Memory B cell (primary cell): ENCODE measurements at regions not wholly inside any gene's neighbourhood (a gene's known extent, or its start where the extent isn't known, plus 50 kb on each side); places are given as distances from the start of the nearest gene placed in this dataset.
"Not testable (repeated sequence)": the region's sequence is repeated elsewhere in the genome, so short reads cannot be mapped to it uniquely, and the experiment has no call there.

Experiments used
- ATAC-seq: fragments of 150-1000 bp; cut with Tn5 transposase; 2 replicates; pipeline ENCODE4 v1.10.0; 2021; ENCODE audit warnings: low read depth, mild to moderate bottlenecking, moderate library complexity
- DNase-seq, 2 donors: peaks; one replicate each; pipeline ENCODE4 v3.0.0; 2022; ENCODE audit warnings: low spot score in 2 of 2
- H3K27ac Mint-ChIP-seq: one replicate; pipeline ENCODE4 v1.8.0; 2022; ENCODE audit warnings: mild to moderate bottlenecking, moderate library complexity, mixed read lengths
- H3K27me3 Mint-ChIP-seq: one replicate; pipeline ENCODE4 v1.8.0; 2022; ENCODE audit warnings: mixed read lengths
- H3K36me3 Mint-ChIP-seq: one replicate; pipeline ENCODE4 v1.8.0; 2022; ENCODE audit warnings: mild to moderate bottlenecking, mixed read lengths
- H3K4me1 Mint-ChIP-seq: one replicate; pipeline ENCODE4 v1.8.0; 2022; ENCODE audit warnings: mixed read lengths
- H3K4me3 Mint-ChIP-seq: one replicate; pipeline ENCODE4 v1.8.0; 2022; ENCODE audit warnings: mild to moderate bottlenecking, moderate library complexity, mixed read lengths
- H3K9me3 Mint-ChIP-seq: one replicate; pipeline ENCODE4 v1.8.0; 2022; ENCODE audit warnings: mixed read lengths

DNA sequence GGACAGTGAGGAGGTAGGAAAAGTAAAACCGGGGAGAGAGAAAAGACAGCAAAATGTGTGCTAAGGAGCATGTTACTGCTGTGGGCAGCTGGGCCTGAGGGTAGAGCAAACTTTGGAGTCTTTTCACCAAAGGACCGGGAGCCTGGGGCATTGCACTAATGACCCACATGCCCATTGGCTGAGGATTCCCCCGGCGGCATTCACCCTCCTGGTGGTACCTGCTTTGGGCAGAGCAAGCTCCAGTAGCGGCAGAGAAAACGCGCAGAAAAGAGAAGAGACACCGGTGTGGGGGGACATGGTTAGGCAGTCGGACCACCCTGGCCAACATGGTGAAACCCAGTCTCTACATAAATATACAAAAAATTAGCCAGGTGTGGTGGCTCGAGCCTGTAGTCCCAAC, 83.4 kb upstream of the ESRRB start:
- Mint-ChIP-seq H3K9me3 (no peaks in the 10 kb centered on the region), H3K4me1 (no peaks in the 10 kb centered on the region), H3K4me3 (no peak overlapping the region), H3K27ac (no peak overlapping the region), H3K36me3 (no peaks in the 10 kb centered on the region), H3K27me3 (peaks cover 9% of the 10 kb centered on the region)
- DNase-seq: no peak
- ATAC-seq: no peak

DNA sequence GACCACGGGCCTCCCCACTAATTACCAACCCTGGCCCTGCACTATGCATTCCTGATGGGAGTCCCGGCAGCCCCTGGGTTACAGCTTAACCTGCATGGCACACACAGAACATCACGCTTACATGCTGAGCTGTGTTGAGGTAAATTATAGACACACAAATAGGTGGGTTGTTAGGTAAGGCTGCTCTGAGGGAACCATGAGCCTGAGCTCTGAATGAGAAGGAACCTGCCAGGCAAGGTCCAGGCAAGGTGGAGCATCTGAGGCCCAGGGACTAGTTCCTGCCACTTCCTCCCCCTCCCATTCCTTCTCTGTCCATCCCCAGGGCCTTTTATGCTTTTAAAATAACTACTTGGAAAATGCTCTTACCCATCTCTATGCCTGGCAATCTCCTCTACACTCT, 82.7 kb upstream of the ESRRB start:
- no peak for DNase-seq
- Mint-ChIP-seq H3K4me3 (no peak overlapping the region), H3K9me3 (no peaks in the 10 kb centered on the region), H3K27me3 (peaks cover 9% of the 10 kb centered on the region), H3K36me3 (no peaks in the 10 kb centered on the region), H3K27ac (no peak overlapping the region), H3K4me1 (no peaks in the 10 kb centered on the region)
- ATAC-seq: no peak

DNA sequence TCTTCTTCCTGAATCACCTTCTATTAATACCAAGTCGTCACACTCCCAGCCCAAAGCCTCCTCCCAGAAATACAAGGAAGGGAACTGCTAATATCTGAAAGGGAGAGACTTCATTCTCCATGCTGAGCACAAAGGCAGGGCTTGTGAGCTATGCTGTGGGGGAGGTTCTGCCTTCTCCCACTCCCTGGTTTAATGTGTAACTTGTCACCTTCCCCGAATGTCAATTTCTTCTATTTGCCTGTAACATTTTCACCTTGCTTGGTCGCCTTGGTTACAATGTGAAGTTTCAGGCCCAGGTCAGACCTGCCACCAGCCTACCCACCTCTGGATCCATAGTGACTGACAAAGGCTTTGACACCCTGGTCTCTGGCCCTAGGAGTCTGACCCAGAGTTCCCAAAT, 82.0 kb upstream of the ESRRB start:
- ATAC-seq (no peak), DNase-seq (no peak)
- Mint-ChIP-seq H3K4me3 (no peak overlapping the region), H3K4me1 (no peaks in the 10 kb centered on the region), H3K9me3 (no peaks in the 10 kb centered on the region), H3K27me3 (peaks cover 15% of the 10 kb centered on the region), H3K36me3 (no peaks in the 10 kb centered on the region), H3K27ac (no peak overlapping the region)

DNA sequence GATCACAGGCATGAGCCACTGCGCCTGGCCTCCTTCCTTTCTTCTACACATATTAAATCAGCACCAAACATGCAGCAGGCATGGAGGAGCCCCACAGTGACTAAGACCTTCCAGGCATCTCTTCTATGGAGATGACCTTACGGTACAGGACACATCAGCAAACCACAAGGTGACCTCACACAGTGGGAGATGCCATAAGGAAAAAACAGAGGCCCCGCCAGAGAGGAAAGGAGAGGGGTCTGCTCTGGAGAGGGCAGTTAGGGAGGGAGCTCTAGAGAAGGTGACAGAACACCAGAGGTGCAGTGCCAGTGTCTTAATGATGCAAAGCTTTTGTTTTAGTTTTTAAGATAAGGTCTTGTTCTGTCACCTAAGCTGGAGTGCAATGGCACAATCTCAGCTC, 81.1 kb upstream of the ESRRB start:
- ATAC-seq (no peak), DNase-seq (no peak)
- no peaks in the 10 kb centered on the region for H3K9me3 Mint-ChIP-seq
- H3K27me3 Mint-ChIP-seq: peaks cover 15% of the 10 kb centered on the region
- H3K27ac Mint-ChIP-seq: no peak overlapping the region
- no peaks in the 10 kb centered on the region for H3K4me1 Mint-ChIP-seq
- no peaks in the 10 kb centered on the region for H3K36me3 Mint-ChIP-seq
- no peak overlapping the region for H3K4me3 Mint-ChIP-seq

DNA sequence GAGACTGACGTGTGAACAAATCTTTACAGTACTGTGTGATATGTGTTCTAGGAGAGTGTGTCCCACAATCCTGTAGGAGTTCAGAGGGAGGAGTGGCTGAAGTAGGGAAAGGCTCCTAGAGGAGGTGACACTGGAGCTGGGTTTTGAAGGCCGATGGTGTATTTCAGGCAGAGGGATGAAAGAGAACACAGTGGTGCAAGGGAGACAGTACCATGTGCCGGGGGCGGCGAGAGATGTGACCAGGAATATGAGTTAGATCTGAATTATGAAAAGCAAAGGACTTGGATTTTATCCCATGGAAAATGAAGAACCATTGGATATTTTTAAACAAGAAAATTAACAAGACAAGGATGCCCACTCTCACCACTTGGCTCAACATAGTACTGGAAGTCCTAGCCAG, 77.0 kb upstream of the ESRRB start:
- H3K4me1 Mint-ChIP-seq: no peaks in the 10 kb centered on the region
- DNase-seq: no peak
- H3K4me3 Mint-ChIP-seq: no peak overlapping the region
- peaks cover 16% of the 10 kb centered on the region for H3K27me3 Mint-ChIP-seq
- no peaks in the 10 kb centered on the region for H3K9me3 Mint-ChIP-seq
- H3K36me3 Mint-ChIP-seq: no peaks in the 10 kb centered on the region
- no peak for ATAC-seq
- no peak overlapping the region for H3K27ac Mint-ChIP-seq

DNA sequence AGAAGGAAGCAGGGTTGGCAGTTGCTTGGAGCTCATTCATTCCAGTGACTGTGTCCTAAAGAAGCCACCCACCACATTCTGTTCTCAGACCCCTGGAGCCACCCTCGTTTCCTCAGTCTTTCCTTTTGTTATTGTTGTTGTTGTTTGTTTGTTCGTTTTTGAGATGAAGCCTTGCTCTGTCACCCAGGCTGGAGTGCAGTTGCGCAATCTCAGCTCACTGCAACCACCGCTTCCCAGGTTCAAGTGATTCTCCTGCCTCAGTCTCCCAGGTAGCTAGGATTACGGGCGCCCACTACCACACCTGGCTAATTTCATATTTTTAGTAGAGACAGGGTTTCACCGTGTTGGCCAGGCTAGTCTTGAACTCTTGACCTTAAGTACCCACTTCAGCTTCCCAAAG, 72.7 kb upstream of the ESRRB start:
- DNase-seq, H3K27ac Mint-ChIP-seq, H3K36me3 Mint-ChIP-seq, H3K4me3 Mint-ChIP-seq, H3K4me1 Mint-ChIP-seq, ATAC-seq, H3K9me3 Mint-ChIP-seq: not testable (repeated sequence)
- peaks cover 17% of the 10 kb centered on the region for H3K27me3 Mint-ChIP-seq

DNA sequence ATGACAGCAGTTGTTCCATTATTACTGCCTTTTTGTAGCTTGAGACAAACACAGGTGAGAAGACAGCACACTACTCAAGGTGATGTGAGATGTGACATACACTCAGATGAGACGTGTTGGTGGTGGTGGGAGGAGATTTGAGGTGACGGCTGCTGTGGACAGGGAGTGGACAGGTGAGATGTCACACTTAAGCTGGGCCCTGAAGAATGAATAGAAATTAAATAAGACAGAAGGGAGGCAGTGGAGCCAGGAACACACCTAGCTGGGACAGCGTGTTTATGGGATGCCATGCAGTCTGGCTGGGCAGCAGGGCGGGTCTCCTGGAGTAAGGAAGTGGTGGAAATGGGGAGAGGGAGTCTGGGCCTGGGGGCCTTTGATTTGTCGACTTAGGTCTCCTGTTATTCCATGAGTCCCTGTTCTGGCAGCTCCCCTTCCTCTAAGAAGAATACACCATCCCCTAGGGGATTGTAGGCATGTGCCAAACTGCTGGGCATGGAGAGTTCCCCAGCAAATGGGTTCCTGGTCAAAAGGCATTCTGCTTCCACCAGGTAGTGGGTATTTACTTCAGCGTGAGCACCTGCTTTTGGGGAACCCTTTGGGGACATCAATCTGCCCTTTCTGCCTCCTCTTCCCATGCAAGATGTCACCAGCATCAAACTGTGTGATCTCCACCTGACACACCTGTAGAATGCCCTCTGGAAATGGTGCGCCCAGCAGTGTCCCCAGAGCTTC, 71.2 kb upstream of the ESRRB start:
- ATAC-seq: no peak
- Mint-ChIP-seq H3K27me3 (peaks cover 11% of the 10 kb centered on the region), H3K9me3 (no peaks in the 10 kb centered on the region), H3K4me3 (no peak overlapping the region), H3K36me3 (no peaks in the 10 kb centered on the region), H3K27ac (no peak overlapping the region), H3K4me1 (no peaks in the 10 kb centered on the region)
- DNase-seq: no peak

DNA sequence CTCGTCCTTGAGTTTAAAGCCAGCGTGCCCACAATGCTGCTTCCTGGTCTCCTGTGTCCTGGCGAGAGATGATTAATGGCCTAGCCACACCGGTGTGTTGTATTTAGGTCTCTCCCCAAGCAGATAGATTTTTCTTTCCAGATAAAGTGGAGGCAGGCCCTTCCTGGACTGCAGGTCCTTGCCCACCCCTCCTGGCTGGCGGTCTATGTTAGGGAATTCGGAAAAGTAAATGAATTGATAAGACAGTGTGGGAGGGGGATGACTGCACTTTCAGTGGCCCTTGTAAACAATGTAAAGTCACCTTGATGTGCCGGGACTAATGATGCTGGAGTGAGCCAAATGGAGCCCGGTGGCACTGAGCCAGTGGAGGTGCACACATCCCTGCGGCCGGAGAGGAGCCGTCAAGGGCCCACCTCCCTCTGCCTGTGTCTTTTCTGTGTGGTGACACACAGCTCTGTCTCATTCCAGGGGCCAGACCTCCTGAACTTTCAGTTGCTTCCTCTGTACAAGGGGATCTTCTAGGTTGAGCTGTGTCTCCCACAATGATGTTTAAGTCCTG, 70.6 kb upstream of the ESRRB start:
- Mint-ChIP-seq H3K4me1 (no peaks in the 10 kb centered on the region), H3K36me3 (no peaks in the 10 kb centered on the region), H3K27ac (no peak overlapping the region), H3K27me3 (peaks cover 13% of the 10 kb centered on the region), H3K9me3 (no peaks in the 10 kb centered on the region), H3K4me3 (no peak overlapping the region)
- ATAC-seq: no peak
- no peak for DNase-seq

DNA sequence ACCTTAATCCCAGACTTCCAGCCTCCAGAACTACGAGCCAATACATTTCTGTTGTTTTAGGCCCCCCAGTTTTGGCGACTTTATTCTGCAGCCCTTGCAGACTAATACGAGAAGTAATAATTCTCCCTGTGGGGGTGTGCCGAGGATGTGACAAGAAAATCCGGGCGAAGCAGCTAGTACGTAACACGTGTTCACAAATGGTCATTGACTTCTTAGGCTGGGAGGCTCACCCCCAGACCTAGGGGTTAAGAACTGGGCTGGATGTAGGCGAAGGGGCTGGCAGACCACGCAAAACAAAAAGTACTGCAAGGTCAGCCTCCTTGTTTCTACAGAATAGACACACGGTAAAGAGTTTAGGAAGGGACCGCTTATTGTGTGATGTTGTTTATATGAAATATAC, 69.8 kb upstream of the ESRRB start:
- Mint-ChIP-seq H3K27me3 (peaks cover 17% of the 10 kb centered on the region), H3K36me3 (no peaks in the 10 kb centered on the region), H3K4me3 (no peak overlapping the region), H3K27ac (no peak overlapping the region), H3K9me3 (no peaks in the 10 kb centered on the region), H3K4me1 (peaks cover 4% of the 10 kb centered on the region)
- ATAC-seq: no peak
- DNase-seq: no peak

DNA sequence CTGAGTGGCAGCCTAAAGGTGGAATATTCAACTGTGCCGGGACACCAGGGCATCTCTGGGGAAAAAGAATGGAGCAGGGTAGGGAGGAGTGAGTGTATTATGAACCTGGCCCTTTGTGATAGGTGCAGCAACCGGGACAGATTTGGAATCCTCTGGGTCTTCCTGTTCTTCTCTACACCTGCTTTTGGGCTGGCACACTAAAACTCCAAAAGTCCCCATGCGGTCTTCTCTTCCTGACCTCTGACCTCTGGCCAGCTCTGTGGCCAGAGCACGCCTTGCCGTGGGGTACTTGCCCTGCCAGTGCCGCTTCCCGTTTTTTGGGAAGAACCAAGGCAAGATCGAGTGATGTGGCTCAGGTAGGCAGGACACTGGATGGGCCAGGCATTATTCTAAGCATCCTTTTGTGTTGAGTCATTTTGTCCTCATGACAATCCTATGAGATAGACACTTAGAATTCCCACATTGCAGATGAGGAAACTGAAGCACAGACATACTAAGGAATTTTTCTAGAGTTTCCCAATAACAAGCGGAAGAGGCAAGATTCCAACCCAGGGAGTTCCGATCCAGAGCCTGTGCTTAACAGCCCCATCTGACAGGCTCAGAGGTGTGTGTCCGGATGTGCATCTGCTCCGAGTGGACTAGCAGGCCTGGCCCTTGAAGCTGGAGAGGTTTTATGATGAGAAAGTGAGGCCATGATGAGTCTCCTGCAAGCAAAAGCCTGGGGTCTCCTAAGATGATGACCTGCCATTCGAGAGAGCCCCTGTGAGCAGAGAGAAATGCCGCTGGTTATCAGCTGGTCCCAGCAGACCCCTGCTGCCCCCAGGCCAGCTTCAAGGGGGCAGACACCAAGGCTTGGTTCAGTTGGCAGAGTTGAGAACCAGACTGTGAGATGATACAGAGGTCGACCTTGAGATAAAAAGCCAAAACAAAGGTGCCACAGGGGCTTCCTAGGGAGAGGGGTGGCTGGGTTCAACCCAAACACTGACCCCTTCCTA, 67.9 kb upstream of the ESRRB start:
- Mint-ChIP-seq H3K9me3 (no peaks in the 10 kb centered on the region), H3K27me3 (peaks cover 15% of the 10 kb centered on the region)

DNA sequence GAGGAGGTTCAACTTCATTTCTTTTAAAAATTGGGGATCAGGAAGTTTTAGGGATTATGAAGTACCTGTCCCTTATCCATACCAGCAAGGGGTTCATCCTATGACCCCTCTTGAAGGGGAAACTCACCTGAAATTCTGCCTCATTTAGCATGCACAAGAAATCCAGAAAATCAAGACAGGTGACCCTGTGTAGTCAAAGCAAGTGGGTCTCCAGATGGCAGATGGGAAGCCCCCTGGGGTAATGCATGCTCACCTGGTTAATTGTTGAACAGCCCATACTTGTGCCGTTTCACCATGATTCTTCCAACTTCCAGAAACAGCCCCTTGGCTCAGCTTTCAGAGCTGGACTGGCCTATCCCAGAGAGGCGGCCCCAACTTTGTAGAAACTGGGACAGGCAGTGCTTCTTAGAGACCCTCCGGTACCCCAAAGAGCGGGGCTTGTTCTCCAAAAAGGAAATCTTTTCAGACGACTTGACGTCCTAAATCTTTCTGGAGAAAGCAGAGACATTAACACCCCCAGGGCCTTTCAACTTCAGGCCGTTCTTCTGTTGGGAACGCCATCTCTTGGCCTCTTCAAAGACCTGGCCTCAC, 66.3 kb upstream of the ESRRB start:
- no peak overlapping the region for H3K4me3 Mint-ChIP-seq
- H3K36me3 Mint-ChIP-seq: no peaks in the 10 kb centered on the region
- H3K27ac Mint-ChIP-seq: no peak overlapping the region
- DNase-seq (no peak), ATAC-seq (no peak)
- peaks cover 11% of the 10 kb centered on the region for H3K27me3 Mint-ChIP-seq
- no peaks in the 10 kb centered on the region for H3K9me3 Mint-ChIP-seq
- H3K4me1 Mint-ChIP-seq: peaks cover 4% of the 10 kb centered on the region

More for the DNA sequence above, 67.9 kb upstream of the ESRRB start:
- Mint-ChIP-seq H3K27ac (no peak overlapping the region), H3K36me3 (no peaks in the 10 kb centered on the region), H3K4me1 (peaks cover 4% of the 10 kb centered on the region), H3K4me3 (no peak overlapping the region)
- DNase-seq (no peak), ATAC-seq (no peak)

DNA sequence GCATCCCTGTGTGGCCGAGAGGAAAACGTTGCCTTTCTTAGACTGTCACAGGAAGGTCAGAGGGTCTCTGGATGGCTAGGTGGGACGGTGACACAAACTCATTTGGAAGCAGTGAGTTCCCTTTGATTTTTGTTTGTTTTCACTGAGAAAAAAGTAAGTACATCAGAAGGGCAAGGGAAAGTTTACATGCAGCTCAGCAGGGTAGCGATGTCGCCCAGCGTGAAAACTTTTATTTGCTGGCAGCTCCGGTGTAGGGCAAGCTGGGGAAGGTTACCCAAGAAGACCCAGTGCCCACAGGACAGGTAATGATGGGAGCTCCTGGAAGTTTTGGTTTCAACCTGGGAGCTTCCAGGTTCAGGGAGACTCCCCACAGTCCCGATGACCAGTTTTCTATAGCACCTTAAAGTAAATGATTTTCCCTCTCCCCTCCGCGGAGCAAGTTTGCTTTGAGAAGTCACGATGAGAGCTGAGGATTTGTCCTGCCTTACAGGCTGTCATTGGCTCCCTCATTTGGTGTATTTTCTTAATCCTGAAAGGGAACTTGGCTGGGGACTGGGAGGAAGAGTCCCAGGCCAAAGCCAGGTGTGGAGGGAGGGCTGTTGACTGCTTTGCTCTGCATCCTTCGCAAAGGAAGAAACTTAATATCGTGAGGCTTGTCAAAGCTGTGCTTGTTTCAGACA, 64.7 kb upstream of the ESRRB start:
- no peaks in the 10 kb centered on the region for H3K9me3 Mint-ChIP-seq
- peaks cover 14% of the 10 kb centered on the region for H3K27me3 Mint-ChIP-seq
- ATAC-seq (no peak), DNase-seq (no peak)
- H3K27ac Mint-ChIP-seq: no peak overlapping the region
- no peak overlapping the region for H3K4me3 Mint-ChIP-seq
- H3K4me1 Mint-ChIP-seq: peaks cover 4% of the 10 kb centered on the region
- H3K36me3 Mint-ChIP-seq: no peaks in the 10 kb centered on the region

DNA sequence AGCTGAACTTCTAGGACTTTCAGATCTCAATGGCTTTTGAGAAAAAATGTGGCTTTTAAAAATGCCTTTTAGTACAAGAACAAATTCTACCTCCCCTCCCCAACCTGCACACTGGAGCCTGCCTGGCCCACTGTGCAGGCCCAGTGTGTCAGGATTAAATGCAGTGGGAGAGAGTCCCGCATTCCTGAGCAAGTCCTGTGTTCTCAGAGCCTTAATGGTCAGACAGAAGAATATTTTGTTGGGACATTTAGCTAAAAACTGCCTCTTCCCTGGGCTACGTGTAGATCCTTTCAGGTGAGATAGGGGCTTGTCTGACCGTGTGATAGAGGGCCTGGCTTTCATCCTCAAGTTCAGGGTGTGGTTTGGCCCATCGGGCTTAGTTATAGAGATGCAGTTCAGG, 63.1 kb upstream of the ESRRB start:
- no peak for ATAC-seq
- H3K4me3 Mint-ChIP-seq: no peak overlapping the region
- H3K4me1 Mint-ChIP-seq: peaks cover 4% of the 10 kb centered on the region
- no peaks in the 10 kb centered on the region for H3K9me3 Mint-ChIP-seq
- H3K27me3 Mint-ChIP-seq: peaks cover 16% of the 10 kb centered on the region
- no peak overlapping the region for H3K27ac Mint-ChIP-seq
- no peaks in the 10 kb centered on the region for H3K36me3 Mint-ChIP-seq
- DNase-seq: no peak
